SH-SY5Y (cell line): ENCODE measurements at regions not wholly inside any gene's neighbourhood (a gene's known extent, or its start where the extent isn't known, plus 50 kb on each side); places are given as distances from the start of the nearest gene placed in this dataset.

Experiments used
- GATA2 ChIP-seq: IDR thresholded peaks from 2 replicates; pipeline ENCODE4 v1.6.1; 2011; ENCODE audit warnings: mild to moderate bottlenecking, low read depth, low read length
- GATA3 ChIP-seq: IDR thresholded peaks from 2 replicates; pipeline ENCODE4 v1.6.1; 2011; ENCODE audit warnings: low read depth, mild to moderate bottlenecking, low read length, moderate library complexity

GRCh38 chr14:39593377-39593776, 161.1 kb upstream of the FBXO33 start:
- TF ChIP-seq GATA2 (no peak), GATA3 (no peak)
